ENCODE measurements at regions not wholly inside any gene's neighbourhood (a gene's known extent, or its start where the extent isn't known, plus 50 kb on each side); places are given as distances from the start of the nearest gene placed in this dataset.

DNA sequence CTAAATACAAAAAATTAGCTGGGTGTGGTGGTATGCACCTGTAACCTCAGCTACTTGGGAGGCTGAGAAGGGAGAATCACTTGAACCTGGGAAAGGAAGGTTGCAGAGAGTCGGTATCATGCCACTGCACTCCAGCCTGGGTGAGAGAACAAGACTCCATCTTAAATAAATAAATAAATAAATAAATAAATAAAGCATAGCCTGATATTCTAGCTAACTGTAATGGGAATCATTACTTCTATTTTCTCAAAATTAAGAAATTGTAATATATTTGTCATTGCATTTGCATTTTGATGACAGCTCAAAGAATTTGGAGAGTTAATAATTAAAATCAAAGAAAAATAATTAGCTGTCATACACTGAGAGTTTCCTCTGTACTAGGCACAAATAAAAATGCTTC, 561.1 kb downstream of the EFNB2 start:
- DNase-seq (ENCODE audit: low spot score): no peak

DNA sequence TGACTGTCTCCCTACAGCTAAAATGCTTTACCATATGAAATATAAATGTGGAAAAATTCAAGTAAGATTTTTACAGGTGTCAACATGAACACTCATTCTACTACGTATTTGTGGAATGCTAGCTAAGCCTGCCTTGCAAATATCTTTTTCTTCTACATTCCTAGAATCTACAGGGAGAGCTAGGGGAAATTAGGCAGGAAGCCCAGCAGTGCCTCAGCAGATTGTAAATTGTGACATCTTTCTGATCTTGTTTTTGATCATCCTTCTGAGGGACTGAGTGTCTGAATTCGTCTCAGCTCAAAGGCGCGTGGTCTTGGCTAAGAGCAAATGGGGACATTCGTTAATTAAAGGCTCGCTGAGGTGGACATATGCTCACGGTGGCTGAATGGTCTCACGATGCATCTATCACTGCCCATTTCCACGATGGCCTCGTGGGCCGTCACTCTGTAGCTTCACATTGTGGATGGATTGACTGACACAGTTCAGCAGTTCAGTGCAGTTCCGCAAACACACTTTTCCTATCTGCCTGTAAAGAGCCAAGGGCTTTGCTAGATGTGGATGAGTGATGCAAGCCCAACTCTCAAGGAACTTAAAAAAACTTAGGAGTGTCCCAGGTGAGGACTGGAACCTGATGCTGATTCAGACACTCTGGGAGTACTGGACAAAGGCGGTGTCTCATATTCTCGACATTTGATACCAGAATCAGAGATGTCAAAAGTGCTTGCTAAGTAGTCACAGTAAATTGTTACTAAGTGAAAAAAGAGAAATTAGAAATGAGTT, 562.5 kb downstream of the EFNB2 start:
- no peak for DNase-seq (ENCODE audit: low spot score)

DNA sequence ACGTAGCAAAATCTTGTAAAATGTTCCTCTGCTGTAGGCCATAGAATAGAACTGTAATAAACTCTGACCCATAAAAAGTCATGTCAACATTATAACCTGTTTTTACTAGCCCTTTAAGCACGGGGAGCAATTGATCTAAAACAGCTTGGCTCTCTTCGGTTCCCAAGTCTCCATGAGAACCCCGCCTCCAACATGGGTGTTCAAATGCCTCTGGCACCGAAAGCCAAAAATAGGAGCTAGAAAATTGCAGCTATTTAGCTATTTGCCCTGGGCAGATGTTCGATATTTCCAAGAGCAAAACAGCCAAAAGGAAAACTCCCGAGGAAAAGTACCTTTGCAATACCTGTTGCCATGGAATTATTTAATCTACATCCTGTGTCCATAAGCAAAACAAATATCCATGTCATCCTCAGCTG, 563.1 kb downstream of the EFNB2 start:
- DNase-seq (ENCODE audit: low spot score): no peak

- no peak for DNase-seq (ENCODE audit: low spot score)
Measured at GRCh38 chr13:105971738-105972137, 563.7 kb downstream of the EFNB2 start.

- DNase-seq (ENCODE audit: low spot score): no peak
Measured at GRCh38 chr13:105971312-105971711, 564.1 kb downstream of the EFNB2 start.

GRCh38 chr13:105969761-105970160, 565.7 kb downstream of the EFNB2 start:
- no peak for DNase-seq (ENCODE audit: low spot score)

DNA sequence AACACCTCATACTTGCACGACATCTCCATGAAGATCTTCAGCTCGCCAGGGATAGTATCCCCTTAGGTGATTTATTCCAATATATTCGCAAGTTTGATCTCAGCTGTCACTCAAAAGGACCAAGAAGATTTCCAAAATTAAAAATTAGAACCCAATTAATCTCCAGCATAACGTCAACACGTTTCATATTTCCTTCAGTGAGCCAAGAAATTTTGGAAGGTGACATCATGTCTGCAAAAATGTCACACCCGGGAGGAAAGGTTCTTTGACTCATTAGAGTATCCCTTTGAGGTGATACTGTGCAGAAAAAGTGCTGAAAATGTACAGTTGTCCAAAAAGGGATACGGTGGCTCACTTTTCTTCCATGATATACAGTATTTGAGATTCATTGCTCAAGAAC, 569.6 kb downstream of the EFNB2 start:
- DNase-seq (ENCODE audit: low spot score): no peak

GRCh38 chr13:105962080-105962479, 573.4 kb downstream of the EFNB2 start:
- DNase-seq (ENCODE audit: low spot score): no peak

GRCh38 chr13:105961438-105961837, 574.0 kb downstream of the EFNB2 start:
- no peak for DNase-seq (ENCODE audit: low spot score)

DNA sequence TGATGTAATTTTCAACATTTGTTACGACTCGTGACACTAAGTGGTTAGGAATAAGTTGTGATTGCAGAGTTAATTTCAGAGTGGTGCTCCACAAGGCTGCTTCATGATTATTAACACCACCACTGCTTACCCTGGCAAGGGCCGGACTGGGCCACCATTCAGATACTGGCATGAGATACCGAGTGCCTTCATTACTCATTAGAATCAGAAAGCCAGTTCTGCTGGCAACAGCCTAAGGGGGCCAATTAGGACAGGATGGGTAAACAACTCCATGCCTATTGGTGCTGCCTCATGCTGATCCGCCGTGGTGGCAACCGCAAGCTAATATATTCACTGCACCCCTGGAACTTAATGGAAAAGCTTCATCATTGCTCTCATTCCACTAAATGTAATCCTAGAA, 575.1 kb downstream of the EFNB2 start:
- no peak for DNase-seq (ENCODE audit: low spot score)

DNA sequence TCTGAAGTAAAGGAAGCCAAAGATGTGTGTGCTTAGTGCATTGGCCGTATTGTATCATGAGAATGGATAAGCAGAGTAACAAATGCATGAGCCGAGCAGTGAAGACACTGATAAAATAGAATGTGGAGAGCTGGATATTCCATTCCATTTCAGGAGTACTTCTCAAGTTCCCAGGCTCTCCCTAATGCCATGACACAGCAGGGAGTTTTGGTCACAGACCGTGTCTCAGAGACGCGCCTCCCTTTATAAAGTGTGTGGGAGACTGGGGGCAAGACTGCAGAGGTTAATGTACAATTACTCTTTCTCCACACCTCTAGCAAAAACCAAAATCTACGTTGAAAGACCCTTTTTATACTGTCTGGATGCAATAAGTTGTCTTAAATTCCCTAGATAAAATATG, 575.6 kb downstream of the EFNB2 start:
- no peak for DNase-seq (ENCODE audit: low spot score)

GRCh38 chr13:105957769-105958438, 577.6 kb downstream of the EFNB2 start:
- no peak for DNase-seq (ENCODE audit: low spot score)

DNA sequence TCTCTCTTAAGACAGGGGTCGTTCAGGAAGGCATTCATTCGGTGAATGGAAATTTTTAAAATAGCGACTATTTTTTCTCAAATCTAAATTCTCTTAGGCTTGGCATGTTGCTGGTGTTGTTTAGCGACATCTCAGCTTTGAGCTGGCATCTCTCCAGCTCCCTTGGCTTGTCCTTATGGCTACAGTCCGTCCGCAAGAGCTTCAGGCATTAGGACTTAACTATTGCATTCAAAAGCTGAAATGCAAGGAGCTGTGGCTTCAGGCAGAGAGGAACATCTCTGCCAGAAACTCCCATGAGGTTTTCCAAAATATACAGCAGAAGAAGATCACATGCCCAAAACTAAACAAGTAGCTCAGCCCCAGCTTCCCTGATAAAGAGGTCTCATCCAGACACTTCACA, 578.5 kb downstream of the EFNB2 start:
- DNase-seq (ENCODE audit: low spot score): no peak

DNA sequence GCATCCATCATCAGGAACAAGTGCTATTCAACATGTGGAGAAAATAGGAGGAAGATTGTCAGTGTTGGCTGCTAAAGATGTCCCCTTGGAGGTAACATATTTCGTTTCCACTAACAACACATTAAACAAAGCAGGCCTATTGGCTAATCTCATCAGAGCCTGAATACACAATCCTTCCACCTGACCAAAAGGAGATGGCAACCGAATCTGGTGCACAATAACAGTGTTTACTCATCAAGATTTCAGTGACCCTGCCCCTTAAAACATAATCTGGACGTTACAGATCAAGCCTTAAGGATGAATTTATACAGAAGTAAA, 582.5 kb downstream of the EFNB2 start:
- no peak for DNase-seq (ENCODE audit: low spot score)

DNA sequence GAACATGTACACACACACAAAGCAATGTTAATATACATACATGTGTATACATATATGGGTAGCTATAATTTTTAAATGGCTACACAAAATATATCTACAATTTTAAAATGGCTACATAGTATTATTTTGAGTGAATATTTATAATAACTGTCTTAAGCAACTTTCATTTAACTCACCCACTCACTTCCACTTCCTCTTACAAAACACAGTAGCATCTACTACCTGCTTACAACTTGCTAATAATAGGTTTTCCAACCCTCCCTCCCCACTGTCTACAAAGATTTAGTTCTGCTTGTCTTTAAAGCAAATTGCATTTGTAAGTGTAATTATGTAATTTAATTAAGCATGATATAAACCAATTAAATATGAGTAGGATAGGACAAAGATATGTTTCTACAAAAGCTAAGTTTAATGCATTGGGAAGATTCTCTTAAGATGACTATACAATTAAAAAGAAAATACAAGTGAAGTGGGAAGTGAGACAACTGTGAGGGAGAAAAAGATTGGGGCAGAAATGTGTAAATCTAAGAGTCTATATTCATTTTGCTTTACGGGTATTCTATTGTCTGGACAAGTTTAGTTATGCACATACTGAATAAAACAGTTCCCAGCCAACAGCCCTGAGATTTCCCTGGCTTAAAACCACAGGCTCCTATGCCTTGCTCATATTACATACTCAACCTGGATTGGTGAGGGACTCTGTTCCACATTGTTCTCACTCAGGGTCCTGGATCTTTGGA, 583.1 kb downstream of the EFNB2 start:
- DNase-seq (ENCODE audit: low spot score): no peak

DNA sequence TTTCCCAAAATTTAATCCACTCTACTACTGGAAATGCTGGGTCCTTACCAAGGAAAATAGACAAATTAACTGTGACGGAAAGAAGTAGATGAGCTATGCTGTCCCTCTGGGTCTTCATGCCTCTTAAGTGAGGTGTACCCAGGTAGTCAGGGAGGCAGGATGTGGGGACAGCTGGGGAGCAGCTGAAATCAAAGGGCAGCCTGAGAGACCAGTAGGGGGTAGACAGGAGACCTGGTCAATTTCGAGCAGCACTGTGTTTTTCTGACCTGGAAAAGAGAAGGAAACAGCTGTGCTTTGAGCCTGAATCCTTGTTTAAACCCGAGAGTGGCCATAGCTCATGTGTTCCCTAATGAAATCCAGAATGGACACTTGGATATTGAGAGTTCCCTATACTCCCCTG, 587.3 kb downstream of the EFNB2 start:
- no peak for DNase-seq (ENCODE audit: low spot score)

DNA sequence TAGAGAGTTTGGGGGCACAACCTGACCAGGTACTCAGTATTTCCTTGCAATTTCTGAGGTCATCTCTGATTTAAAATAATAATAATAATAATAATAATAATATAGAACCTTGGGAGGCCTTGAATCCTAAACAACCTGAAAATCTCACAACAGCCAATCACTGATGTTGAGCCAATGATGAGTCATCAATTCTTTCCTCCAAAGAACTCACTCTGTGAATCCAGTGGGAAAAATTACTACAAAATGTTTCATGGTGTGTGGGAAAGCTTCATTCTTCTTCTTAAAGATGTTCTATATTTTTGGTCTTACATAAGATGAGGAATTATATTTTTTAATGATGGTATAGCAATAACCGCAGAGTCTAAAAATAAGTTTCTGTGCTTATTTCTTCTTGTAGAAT, 594.6 kb downstream of the EFNB2 start:
- DNase-seq (ENCODE audit: low spot score): no peak

- no peak for DNase-seq (ENCODE audit: low spot score)
Measured at GRCh38 chr13:105937451-105937850, 598.0 kb downstream of the EFNB2 start.

DNA sequence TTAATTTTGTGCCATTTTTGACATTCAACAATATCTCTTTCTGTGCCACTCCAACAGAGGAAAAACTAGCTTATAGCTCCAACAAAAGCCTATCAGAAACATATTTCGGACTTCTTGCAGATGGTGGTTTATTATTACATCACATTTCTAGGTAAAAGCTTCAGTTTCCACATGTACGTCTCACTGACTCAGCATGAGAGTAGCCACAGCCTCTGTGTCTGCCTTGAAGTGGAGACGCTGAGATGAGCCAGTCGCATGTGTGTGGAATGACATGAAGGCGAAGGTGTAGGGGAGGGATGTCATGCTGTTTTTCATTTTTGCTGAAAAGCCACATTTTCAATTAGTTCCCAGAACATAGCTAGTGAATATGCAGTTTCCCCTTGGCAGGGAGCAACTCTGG, 598.6 kb downstream of the EFNB2 start:
- DNase-seq (ENCODE audit: low spot score): no peak

DNA sequence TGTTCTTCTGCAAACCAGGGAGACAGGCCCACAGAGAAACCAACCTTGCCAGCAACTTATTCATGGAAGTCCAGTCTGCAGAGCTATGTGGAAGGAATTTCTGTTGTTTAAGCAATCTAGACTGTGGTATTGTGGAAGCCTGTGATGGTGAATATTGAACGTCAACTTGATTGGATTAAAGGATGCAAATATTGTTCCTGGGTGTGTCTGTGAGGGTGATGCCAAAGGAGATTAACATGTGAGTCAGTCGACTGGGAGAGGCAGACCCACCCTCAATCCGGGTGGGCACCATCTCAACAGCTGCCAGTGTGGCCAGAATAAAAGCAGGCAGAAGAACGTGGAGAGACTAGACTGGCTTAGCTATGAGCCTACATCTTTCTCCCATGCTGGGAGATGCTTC, 606.0 kb downstream of the EFNB2 start:
- DNase-seq (ENCODE audit: low spot score): no peak

- no peak for DNase-seq (ENCODE audit: low spot score)
Measured at GRCh38 chr13:105928901-105929300, 606.6 kb downstream of the EFNB2 start.

DNA sequence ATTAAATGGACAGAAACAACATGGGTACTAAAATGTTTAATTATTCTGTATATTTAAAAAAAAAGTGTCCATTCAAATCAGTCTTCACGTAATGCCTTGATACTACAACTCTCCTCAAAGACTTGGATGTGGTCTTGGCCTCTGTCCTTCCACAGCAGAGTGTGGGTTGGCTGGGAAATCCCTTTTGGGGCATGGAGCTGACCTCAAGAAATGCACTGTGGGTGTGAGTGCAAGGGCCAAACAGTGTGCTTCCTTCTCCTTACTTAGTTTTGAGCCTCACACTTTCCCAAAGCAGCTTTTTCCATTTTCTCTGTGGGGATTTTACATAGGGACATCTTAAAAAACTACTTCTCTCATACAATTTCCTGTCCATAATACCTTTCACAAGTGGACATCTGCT, 607.4 kb downstream of the EFNB2 start:
- DNase-seq (ENCODE audit: low spot score): no peak

- DNase-seq (ENCODE audit: low spot score): no peak
Measured at GRCh38 chr13:105925496-105925895, 610.0 kb downstream of the EFNB2 start.
